Dedifferentiated amniotic fluid mesenchymal stem cell (primary cell): ENCODE measurements at regions not wholly inside any gene's neighbourhood (a gene's known extent, or its start where the extent isn't known, plus 50 kb on each side); places are given as distances from the start of the nearest gene placed in this dataset.

Experiments used
- DNase-seq: peaks from one replicate; pipeline ENCODE4 v3.0.0-alpha.2; 2016; ENCODE audit errors: extremely low spot score

DNA sequence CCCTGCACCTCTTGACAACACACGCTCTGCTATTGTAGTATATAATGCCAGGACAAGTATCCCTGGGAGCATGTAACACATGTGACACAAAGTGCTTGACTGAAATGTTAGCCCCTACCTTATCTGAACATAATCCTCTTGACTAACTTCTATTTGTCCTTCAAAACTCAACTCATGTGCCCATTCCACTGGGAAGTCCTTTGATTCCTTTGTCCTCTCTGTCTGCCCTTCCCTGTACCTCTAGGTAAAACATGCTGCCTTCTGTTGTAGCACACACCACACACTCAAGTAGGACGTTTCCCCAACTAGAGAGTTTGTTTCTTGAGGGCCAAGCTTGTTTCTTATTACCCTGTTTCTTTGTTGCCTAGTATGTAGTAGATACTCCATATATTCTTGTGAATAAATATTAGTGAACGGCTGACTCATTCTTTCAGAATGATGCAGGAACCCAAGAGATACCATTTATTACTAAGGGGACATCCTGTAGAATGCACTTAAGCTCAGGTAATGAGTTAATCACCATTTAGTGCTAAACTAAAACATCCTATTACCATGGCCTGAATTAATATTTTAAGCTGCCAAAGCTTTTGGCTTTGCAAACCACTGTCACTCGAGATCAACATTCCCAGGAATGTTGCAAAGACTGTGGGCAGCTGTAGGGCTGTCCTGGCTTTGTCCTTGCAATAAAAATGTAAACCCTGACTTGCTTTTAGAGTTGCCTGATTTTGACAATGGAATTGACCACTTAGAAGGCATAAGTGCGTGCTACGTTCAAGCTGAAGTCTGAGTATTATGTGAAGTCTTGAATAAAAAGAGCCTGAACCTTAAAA lies 313.4 kb downstream of the COG6 start:
- DNase-seq, result no peak

DNA sequence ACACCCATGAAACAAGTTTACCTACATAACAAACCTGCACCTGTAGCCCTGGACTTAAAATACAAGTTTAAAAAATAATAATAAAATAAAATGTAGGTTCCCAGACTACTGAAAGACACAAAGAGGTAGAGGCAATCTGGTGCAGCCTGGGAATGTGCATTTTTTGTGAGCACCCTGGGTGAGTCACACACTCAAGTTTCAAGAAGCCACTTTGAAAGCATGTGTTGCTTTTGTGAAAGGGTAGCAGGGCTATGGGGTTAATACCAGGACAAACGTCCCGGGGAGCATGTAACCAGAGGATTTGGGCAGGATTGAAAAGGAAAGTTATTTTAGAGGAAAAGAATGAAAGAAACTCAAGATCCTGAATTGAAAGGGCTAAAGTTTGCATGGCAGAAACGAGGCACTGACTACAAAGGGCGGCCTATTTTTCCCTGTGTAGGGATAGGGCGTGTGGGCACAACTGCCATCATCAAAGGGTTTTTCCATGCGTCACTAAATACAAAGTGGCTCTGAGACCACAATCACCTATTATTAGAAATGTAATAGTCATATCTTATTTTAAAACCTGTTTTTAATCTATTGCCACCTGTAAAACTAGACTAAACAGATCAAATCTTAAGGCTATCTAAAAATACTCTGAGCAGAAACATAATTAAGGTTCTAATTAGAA lies 314.9 kb downstream of the COG6 start:
- no peak for DNase-seq

DNA sequence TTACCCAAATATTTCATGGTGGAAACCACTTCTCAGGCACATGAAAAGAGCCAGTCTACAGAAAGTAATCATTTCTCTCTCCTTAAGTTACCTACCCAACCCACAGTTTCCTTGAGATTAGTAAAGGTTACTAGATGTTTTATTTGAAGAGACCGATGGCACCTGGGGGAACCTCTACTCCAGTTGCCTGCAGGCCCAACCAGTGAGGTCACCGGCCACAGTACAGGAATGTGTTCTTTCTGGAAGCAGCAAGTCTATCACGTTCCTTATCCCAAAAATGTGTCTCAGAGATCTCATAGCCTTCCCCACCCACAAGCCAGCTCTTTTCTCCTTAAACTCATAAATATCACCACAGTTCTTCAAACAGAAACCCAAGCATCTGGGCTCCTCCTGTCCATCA lies 316.1 kb downstream of the COG6 start:
- DNase-seq, result no peak

- DNase-seq, result no peak
Observed at GRCh38 chr13:39976481-39976880, 321.0 kb downstream of the COG6 start.

GRCh38 chr13:39981056-39981455 lies 325.6 kb downstream of the COG6 start:
- no peak for DNase-seq

DNA sequence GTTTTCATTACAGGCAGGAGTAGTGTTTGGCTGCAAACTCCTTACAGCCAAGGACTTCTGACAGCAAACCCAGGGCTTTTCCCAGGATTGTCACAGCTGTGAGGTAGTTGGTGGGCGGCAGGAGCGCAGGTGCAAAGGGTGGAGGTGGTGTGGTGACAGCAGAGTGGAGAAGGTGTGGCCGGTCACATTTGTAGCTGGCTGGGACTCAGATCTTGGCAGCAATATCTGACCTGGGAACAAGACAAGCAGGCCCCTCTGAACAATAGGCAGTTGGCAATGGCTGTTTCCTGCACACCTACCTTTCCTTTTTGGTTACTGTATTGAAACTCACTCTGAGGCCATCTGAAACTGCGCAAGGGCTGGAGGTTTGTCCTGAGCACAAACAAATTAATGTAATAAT lies 327.3 kb downstream of the COG6 start:
- no peak for DNase-seq

DNA sequence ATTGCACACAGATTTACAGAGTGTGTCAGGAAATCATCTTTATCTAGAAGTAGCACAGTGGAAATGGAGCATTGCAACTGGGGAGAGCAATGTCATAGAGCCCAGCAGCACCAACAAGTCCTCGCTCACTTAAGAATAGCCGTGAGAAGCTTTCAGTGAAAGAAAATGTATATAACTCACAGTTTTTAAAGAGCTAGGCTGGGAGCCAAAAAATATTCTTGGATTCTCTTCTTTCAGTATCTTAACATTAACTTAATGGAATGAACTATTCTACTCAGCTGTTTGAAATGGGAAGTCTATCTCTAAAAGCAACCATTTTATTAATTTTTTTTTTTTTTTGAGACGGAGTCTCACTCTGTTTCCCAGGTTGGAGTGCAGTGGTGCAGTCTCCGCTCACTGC lies 329.6 kb downstream of the COG6 start:
- DNase-seq, result no peak

GRCh38 chr13:39988351-39988750 lies 332.9 kb downstream of the COG6 start:
- DNase-seq, result no peak

DNA sequence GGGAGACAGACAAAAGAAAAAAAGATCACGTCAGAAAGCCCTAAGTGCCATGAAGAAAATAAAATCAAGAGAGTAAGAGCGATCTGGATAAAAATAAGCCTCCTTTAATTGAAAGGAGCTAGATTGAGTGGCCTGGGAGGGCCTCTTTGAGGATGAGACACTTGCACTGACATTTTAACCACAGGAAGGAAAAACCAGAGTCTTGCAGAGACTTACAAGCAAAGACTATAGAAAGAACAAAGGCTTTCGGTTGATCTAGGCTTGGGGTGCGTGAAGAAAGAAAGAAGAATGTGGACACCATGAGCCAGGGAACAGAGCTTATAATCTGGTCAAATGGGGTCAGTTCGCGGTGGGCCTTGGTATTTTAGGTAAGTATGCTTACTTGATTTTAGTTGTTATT lies 342.7 kb downstream of the COG6 start:
- no peak for DNase-seq

DNA sequence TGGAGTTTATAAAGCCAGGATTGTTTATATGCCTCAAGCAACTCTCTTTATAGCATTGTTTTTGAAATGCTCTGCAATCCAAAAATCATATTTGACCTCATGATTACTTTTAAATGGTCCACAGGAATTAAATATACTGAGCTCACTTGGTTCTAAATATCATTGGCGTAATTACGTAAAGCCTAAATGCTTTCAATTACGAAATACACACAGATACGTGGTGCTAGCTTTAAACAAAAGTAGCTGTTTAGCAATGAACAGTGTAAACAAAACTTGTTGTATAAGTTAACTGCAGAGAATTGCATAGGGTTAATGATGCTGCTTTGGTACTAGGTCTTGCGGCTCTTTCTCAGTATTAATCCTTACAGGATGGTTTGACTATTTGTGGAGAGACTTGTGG lies 346.6 kb downstream of the COG6 start:
- no peak for DNase-seq

GRCh38 chr13:40013554-40013953 lies 358.1 kb downstream of the COG6 start:
- no peak for DNase-seq

GRCh38 chr13:40016953-40017660 lies 361.6 kb downstream of the COG6 start:
- DNase-seq, result no peak

- DNase-seq, result no peak
Observed at GRCh38 chr13:40017662-40018262, 362.3 kb downstream of the COG6 start.

GRCh38 chr13:40023595-40024203 lies 368.2 kb downstream of the COG6 start:
- no peak for DNase-seq

DNA sequence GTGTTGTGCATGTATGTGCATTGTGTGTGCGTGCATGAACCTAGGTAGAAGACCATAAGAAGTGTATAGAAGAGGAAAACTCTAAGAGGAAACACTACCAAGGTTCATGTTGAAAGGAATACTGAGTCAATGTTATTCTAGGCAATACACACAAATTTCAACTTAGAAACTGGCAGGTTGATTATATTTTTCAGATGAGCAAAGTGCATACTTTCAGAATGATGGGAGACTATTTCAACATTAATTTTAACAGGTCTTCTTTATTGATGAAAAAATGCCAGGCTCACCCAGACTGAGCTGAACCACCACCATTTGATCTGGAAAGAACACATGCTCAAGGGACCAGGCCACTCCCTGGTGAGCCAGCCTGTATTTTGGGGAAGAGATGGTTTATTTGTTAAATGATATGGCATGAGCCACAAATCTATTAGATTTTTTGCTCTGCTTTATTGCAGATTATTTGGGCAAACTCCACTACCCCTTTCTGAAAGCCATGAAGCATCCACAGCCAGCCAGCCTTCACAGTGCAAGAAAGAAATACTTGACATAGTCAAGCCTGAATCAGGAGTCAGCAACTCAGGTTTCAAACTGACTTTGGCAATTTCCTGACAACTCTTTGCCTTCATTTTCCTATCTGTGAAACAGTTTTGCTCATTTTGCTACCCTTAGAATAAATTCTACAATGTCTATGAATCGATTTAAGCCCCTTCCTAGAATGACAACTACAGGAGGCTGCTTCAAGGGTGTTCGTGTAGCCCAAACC lies 368.9 kb downstream of the COG6 start:
- no peak for DNase-seq

- no peak for DNase-seq
Observed at GRCh38 chr13:40024967-40025714, 369.7 kb downstream of the COG6 start.

- DNase-seq, result no peak
Observed at GRCh38 chr13:40026174-40026585, 370.7 kb downstream of the COG6 start.

DNA sequence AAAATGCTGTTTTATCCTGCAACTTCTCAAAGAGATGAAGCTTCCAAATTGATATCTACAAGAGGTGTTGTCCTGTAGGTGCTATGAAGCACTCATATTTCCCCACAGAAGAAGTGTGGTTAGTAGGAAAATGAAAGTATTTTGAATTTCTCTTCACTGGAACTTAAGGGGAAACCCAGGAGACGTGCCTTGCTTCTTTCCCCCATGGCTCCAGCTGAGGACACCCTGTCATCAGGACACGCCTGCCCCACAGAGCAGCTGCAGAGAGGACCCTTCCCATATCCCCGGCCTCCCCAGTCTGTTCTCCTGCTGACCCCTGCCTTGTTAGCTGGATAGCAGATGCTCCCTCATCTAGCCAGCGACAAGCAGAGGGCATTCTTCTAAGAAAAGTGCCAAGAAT lies 371.3 kb downstream of the COG6 start:
- no peak for DNase-seq

DNA sequence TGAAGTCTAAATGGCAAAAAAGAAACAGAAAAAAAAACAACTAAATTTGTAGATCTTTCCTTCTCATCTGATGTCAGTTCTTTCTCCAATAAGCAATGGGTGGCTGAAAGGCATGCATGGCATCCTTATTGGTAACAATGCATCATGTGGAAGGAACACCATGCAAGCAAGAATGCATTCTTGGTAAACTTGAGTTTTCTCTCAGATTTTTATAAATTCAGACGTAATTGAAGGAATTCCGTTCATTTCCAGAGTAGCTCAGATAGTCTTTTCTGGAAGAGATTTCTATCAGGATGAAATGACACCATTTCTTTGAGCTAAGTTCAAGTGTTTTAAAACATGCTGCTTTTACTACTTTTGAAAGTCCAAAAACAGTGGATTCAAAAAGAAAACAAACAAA lies 373.0 kb downstream of the COG6 start:
- DNase-seq, result no peak

DNA sequence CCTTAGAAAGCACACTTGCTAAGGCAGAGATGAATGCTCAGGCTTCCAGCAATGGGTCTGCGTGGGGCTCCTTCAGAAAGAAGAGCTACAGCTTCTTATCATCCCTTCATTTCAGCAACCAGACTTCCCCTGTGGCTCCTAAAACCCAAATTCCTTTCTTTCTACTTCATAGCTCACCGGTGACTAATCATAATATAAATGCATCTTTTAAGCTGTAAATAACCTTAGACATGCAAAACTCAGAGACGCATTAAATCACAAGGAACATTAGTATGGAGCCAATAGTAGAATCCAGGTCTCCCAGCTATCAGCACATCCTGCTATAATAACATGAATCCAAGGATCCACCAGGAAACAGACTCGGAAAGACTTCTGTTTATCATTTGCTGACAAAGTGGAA lies 375.6 kb downstream of the COG6 start:
- no peak for DNase-seq

DNA sequence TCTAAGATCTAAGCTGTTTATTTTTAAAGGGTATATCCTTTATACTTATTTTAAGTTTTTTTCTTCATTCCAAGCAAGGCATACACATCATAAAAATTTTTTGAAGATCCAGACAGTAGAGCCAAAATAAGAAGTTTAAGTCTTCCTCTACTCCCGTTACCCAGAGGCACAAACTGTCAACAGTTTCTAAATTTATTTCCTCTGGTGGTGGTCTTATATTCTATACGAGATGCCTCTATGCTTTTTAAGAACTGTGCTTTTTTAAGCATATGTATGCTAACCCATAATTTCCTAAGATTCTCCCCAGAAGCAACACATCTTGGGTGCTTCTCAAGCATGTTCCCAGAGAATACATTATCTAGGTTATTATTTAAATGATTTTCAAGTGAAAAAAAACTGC lies 383.6 kb downstream of the COG6 start:
- DNase-seq, result no peak
